ENCODE measurements at regions not wholly inside any gene's neighbourhood (a gene's known extent, or its start where the extent isn't known, plus 50 kb on each side); places are given as distances from the start of the nearest gene placed in this dataset.
"Not testable (repeated sequence)": the region's sequence is repeated elsewhere in the genome, so short reads cannot be mapped to it uniquely, and the experiment has no call there.

- DNase-seq (ENCODE audit: extremely low read depth, low read depth), result no peak
- no peak for TF ChIP-seq CTCF (IDR thresholded peaks at IDR 0.05; ENCODE audit: low read depth, low read length, missing control alignments)
These were observed 135.7 kb downstream of the INHBA start for GRCh38 chr7:41567031-41567730.

GRCh38 chr7:41566581-41566980 is 136.3 kb downstream of the INHBA start:
- no peak for TF ChIP-seq CTCF (IDR thresholded peaks at IDR 0.05; ENCODE audit: low read depth, low read length, missing control alignments)

More at GRCh38 chr7:41567031-41567730, 135.7 kb downstream of the INHBA start:
- no peak overlapping the region for H3K4me3 ChIP-seq (replicated peaks; ENCODE audit: low read depth, low read length)

GRCh38 chr7:41565655-41566054 is 137.2 kb downstream of the INHBA start:
- no peak for TF ChIP-seq CTCF (IDR thresholded peaks at IDR 0.05; ENCODE audit: low read depth, low read length, missing control alignments)
- H3K4me3 ChIP-seq (replicated peaks; ENCODE audit: low read depth, low read length), result no peak overlapping the region
- DNase-seq (ENCODE audit: extremely low read depth, low read depth), result no peak

More at GRCh38 chr7:41566581-41566980, 136.3 kb downstream of the INHBA start:
- H3K4me3 ChIP-seq (replicated peaks; ENCODE audit: low read depth, low read length), result no peak overlapping the region
- no peak for DNase-seq (ENCODE audit: extremely low read depth, low read depth)

GRCh38 chr7:41559426-41559825 is 143.5 kb downstream of the INHBA start:
- H3K4me3 ChIP-seq (replicated peaks; ENCODE audit: low read depth, low read length), result no peak overlapping the region
- no peak for DNase-seq (ENCODE audit: extremely low read depth, low read depth)
- no peak for TF ChIP-seq CTCF (IDR thresholded peaks at IDR 0.05; ENCODE audit: low read depth, low read length, missing control alignments)

- no peak for DNase-seq (ENCODE audit: extremely low read depth, low read depth)
- no peak overlapping the region for H3K4me3 ChIP-seq (replicated peaks; ENCODE audit: low read depth, low read length)
- TF ChIP-seq CTCF (IDR thresholded peaks at IDR 0.05; ENCODE audit: low read depth, low read length, missing control alignments), result no peak
These were observed 148.4 kb downstream of the INHBA start for GRCh38 chr7:41554481-41554880.

GRCh38 chr7:41550046-41550445 is 152.8 kb downstream of the INHBA start:
- H3K4me3 ChIP-seq (replicated peaks; ENCODE audit: low read depth, low read length); DNase-seq (ENCODE audit: extremely low read depth, low read depth): not testable (repeated sequence)

GRCh38 chr7:41544241-41544640 is 158.6 kb downstream of the INHBA start:
- no peak overlapping the region for H3K4me3 ChIP-seq (replicated peaks; ENCODE audit: low read depth, low read length)
- no peak for TF ChIP-seq CTCF (IDR thresholded peaks at IDR 0.05; ENCODE audit: low read depth, low read length, missing control alignments)
- no peak for DNase-seq (ENCODE audit: extremely low read depth, low read depth)

All from HFF-Myc (cell line).